Brain pericyte (primary cell): ENCODE measurements at regions not wholly inside any gene's neighbourhood (a gene's known extent, or its start where the extent isn't known, plus 50 kb on each side); places are given as distances from the start of the nearest gene placed in this dataset.
"Not testable (repeated sequence)": the region's sequence is repeated elsewhere in the genome, so short reads cannot be mapped to it uniquely, and the experiment has no call there.

Source experiments
- DNase-seq: peaks from one replicate; pipeline ENCODE4 v3.0.0-alpha.2; 2012; ENCODE audit warnings: low read depth, low spot score

DNA sequence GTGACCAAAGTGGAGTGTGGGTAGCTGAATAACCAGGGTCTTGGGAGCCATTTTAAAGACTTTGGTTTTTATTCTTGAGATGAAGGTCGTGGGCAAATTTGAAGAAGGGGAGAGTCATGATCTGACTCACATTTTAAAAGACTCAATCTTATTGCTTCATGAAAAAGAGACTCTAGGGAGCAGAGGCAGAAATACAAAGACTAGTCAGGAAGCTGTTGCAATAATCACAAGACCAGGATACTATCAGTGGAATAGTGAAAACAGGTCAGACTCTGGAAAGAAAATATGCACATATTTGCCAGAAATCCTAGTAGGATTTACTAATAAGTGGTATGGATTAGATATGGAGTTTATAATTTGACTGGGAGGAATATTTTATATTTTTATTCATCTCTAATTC lies 448.4 kb downstream of the RAPGEF2 start:
- DNase-seq: no peak

DNA sequence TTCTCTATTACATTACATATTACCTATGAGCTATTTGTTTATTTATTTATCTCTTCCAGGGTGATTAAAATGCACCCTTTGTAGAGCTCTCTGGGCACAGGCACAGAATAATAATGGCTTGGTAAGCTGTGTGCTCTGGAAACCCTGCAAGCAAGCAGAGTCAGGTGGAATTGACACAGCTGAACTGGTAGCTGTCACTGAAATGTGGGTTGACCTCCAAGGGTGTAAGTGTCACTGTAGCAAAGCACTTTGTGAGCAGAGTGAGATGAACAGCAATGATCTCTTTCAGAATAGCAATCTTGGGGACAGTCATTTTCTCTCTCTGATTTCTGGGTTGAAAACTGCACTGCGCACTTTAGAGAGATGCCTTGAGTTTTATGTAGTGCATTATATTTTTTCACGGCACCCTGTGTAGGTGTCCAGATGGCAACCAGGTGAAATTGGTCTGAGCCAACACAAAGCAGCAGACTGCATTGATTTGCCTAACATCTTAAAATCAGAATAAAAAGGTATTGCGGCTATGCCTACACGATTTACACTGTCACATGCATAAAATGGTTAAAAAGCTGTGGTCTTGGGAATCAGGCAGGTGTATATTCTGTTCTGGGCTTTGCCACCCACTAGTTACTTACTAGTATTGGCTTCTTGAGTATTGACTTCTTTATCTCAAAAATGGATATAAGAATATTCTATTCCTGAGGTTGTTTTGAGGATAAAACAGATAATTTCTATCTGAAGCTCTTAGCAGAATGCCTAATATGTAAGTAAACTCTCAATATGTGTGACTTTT lies 450.3 kb downstream of the RAPGEF2 start:
- DNase-seq: no peak

DNA sequence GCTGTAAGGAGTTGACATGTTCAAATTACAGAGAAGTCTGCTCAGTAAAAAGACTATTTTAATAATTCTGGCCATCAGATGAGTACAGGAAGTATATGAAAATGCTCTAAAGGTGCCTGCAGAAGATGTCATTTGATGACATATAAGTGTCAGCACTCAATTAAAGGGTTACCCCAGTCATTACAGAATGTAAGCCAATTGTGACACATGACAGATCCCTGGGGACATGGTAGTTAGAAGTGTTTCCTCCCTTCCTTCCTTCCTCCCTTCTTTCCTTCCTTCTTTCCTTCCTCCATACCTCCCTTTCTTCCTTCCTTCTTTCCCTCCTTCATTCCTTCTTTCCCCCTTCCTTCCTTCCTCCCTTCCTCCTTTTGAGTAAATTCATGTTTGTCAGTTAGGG lies 453.0 kb downstream of the RAPGEF2 start:
- no peak for DNase-seq

DNA sequence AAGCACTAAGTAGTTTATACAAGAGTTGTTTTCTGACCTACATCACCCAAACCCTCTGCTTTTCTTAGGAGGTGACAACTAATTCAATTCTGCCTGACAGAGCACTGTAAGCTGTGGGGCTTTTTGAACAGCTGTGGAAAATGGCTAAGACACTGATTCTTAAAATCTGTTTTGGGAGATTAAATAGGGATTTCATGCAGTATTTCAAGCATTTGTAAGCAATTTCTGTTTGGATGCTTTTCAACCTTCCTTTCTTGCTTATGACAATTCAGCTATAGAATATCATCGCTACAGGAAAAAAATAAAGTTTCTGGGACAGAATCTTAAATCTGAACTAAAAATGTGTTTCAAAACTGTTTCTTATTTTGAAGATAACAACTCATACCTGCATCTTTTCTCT lies 459.5 kb downstream of the RAPGEF2 start:
- DNase-seq: no peak

DNA sequence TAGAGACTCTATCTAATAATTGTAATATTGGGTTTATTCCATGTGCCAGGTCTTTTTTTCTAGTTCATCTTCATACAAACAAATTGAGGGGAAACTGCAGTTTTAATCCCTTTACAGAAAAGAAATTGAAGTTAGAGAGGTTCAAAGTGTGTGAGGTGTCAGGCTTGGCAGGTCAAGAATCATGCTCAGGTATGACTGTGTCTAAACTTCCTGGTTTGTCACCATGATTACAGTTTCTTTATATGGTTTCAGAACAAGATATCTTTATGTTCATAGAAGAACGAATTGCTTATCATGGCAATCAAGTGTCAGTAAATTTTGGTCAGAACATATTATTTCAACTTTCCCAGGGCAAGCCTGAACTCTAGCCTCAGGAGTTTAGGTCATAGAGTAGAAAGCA lies 460.4 kb downstream of the RAPGEF2 start:
- DNase-seq: no peak

DNA sequence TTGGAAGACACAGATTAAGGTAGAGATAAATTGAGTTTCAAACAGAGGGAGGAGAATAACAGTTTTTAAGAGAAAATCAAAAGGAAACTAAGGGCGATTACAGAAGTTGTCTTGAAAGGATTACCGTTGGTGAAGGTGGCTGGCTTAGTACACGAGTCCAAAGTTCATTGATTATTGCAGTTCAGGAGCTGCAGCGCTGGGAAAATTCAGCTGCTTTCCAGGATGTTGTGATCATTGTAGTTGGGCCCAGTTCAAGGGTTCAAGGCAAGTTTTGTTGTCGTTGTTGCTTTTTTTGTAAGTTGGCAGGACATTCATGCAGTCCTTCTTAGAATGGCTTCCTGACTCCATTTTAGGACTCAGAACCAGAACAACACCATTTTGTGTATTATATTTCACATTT lies 461.7 kb downstream of the RAPGEF2 start:
- DNase-seq: no peak

DNA sequence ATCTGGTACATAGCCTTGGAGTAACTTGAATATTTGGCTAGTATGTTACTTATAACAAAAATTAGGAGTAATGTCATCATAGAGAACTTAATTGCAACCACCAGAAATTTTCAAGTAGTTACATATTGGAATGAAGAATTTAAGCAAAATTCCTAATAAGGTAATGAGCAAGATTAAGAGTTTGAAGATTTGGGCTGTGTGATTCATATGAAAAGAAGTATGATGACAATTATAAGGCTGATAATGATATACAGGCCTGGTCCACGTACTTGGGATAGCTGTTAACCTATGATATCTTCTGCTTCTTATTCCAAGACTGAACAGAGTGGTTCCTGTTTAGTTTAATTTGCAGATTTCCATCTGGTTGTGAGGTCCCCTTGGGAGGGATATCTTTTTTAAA lies 463.9 kb downstream of the RAPGEF2 start:
- DNase-seq: no peak

DNA sequence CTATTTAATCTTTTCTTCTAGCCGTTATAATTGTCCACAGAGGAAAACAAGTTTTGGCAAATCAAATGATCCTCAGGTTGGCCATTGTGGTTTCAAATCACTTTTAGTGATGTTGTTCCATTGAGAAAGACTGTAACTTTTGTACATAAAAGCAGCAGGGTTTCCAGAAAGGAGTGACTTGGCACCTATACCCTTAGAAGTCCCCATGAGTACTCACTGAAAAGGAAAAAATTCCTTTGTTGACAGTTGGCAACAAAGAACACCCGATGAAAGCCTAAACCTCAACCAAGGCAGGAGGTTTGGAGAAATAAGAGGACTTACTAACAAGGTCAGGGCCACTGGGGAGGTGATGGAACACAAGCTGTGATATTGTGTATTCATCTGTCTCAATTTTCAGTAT lies 474.4 kb downstream of the RAPGEF2 start:
- no peak for DNase-seq

DNA sequence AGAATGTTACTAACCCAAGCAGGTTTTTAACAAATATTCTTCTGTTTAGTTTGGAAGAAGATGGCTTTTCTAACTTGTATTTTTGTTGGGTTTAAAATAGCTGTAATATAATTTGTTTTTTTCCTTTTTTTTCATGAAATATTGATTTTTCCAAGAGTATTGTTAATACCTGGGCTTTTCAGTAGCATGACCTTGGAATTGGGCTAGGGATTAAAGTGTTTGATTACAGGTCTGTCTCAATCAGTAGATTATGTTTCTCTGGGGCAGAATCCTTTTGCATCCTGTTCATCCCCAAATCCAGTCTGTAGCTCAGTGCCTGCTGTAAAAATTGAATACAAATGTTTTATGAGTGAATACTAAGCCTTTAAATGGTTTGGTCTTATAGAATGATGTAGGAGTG lies 479.8 kb downstream of the RAPGEF2 start:
- DNase-seq: no peak

DNA sequence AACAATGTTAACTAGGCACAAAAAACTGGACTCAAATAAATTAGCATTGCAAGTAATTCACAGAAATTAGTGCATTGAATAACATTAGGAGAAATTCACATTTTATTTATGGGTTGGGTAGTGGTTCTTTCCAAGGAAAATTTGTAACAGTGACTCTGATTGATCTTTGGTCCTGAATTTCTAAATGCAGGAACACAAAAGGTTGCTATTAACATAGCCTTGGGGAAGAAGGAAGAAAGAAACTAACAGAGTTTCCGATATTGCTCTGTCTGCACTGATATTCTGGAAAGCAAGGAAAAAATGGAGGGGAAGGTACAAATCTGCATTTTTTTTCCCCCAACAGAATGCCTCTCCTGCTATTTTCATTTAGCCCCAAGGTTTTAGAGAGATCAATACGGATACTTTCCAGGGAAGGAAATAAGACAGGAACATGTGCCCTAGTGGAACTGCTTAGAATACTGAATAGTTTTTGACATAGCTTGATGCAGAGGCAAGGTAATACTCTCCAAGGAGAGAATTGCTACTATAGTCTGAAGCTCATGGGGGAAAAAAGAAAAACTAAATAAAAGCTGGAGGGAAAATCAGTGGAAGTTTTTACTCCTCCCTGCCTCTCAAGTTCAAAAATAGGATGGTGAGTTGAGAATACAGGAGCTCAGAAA lies 490.1 kb downstream of the RAPGEF2 start:
- DNase-seq: no peak

DNA sequence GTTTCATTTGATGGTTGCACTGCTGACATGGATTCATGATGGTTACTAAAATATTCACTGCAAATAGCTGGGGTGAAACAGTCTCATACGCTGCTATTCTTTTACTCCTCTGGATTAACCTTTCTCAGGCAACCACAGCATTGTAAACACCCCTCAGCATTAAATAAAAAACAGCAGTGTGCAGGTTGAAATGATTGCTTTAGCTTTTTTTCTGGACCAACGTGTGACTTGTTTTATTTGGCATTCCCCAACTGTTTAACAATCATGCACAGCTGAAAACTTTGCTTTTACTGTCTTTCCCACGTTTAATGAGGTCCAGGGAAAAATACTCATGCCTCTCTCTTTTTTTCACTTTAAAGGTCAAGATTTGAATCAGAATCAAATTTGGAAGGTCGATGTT lies 490.8 kb downstream of the RAPGEF2 start:
- DNase-seq: no peak

DNA sequence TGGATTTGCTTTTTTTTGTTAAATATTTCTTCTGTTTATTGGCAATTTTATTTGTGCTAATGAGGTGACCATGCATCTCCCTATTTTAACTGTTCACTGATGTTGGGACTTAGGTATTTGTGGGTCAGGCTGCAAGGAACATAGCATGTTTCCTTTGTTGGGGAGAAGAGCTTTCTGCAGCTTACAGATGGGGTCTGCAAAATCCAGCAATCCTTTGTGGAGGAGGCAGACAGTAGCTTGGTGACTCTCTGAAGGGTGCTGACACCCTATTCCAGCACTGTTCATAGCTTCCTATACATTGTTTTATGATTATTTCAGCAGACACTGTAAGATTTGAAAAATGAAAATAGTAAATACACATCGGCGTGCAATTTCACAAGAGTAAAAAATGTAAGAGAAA lies 491.7 kb downstream of the RAPGEF2 start:
- DNase-seq: no peak

DNA sequence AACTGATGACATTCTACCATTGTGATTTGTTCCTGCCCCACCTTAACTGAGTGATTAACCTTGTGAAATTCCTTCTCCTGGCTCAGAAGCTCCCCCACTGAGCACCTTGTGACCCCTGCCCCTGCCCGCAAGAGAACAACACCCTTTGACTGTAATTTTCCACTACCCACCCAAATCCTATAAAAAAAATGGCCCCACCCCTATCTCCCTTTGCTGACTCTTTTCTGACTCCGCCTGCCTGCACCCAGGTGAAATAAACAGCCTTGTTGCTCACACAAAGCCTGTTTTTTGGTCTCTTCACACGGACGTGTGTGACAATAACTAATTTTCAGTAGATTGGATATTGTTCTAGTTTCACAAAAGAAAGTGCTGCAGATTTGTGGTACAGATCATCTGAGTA lies 492.2 kb downstream of the RAPGEF2 start:
- DNase-seq: not testable (repeated sequence)

DNA sequence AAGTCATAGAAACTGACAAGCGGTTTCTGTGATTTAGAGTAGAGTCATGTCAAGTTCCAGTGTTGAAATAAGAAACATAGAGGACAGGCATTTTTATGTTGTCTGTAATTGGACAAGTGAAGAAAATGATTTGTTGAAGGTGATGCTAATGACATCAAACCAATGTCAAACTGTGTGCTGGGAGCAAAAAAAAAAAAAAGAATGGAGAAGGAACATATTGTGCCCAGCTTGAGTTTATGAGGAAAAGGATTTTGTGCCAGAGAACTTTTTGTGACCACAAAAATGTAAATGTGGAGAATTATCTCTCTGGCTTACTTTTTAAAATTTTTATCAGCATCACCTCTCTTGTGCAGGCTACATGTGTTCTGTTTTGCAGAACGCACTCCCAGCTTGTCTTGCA lies 495.7 kb downstream of the RAPGEF2 start:
- DNase-seq: no peak

DNA sequence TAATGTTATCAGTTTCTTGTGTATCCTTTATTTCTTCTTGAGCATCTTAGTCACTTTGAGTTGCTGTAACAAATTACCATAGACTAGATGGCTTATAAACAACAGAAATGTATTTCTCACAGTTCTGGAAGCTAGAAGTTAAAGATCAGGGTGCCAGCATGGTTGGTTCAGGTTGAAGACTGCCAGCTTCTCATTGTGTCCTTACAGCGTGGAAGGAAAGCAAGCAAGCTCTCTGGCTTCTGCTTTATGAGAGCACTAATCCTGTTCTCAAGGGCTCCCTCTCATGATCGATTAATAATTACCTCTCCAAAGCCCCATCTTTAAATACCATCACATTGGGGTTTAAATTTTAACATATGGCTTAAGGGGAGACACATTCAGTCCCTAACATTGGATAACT lies 497.2 kb downstream of the RAPGEF2 start:
- DNase-seq: no peak

DNA sequence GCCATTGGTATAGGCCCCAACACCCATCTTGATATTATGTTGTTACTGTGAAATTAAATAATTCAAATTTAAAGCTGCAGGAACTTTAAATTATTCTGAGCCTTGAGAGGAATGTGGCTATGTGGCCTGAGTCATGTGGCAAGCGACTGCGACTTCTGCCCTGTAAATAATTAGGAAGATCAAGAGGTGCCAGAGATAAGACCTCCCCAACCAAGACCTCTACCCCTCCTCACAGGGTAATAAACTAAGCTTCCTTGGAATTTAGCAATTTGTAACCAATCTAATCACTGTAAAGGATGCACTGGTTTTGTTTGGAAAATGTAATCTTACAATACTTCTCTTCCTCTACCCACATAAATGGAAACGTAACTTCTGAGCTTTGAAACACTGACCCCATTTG lies 501.9 kb downstream of the RAPGEF2 start:
- no peak for DNase-seq

DNA sequence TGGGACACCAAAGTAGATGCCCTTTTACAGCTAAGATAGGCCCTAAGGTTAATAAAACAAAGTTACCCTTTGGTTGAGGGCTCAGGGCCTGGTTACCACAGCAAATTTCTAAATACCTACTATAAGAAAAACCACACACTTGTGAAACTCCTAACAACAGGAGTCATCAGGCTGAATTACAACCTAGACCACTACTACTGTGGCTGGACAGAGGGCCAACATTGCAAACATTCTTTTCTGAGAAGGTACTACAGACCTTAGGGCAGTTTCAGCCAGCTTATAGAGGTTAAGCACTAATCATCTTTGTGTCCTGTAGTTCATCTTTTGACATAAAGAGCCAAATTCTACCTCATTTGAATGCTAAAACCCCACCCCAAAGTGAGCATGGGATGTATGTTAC lies 504.0 kb downstream of the RAPGEF2 start:
- DNase-seq: no peak

DNA sequence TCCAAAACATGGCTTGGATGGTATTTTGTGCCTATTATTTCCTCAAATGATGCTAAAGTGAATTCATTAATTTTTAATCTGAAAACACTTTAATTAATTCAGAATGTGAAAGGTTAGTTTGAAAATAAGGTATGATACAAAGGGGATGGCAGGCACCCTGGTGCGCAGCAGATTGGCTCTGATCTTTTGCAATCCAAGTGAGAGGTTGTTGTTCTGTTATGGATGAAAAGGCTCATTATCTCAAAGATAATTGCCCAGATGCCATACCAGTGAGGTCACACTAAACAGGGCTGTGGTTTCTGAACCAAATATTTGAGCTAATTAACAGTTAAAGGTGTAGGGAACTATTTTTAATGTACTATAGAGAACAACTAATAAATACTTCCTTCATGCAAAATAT lies 504.9 kb downstream of the RAPGEF2 start:
- DNase-seq: no peak

DNA sequence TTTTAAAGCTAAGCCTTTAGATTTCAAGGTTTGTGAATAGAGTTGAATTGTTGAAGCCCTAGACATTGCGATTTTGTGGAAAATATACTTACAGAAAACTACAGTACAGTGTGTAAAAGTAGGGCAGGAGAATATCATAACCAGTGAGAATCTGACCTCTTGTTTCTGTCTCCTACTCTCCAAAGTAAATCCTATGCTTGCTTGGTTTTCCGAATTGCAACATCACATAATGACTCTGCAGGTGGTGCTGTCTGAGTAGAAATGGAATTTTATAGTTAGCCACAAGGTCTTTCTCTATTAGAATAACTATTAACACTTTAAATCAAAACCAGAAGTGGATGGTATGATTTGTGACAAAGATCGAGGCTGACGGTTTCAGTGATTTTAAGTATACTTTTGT lies 505.6 kb downstream of the RAPGEF2 start:
- no peak for DNase-seq

DNA sequence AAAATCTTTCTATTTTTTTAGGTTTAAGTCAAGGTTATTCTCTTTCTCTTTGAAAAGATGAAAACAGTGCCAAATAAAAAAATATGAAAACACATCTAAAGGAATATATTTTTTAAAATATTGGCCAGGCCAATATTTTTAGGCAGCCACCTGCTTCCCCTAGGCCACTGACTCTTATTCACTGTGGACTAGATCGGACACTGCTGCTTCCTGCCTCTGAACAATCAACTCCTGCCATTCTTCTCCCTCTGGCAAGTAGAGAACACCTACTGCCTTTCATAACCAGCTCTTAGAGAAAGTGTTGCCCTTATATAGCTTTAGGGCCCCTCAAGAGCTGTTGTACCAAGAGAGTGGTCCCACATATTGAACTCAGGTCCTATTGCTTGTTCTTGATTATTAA lies 529.2 kb downstream of the RAPGEF2 start:
- DNase-seq: no peak

DNA sequence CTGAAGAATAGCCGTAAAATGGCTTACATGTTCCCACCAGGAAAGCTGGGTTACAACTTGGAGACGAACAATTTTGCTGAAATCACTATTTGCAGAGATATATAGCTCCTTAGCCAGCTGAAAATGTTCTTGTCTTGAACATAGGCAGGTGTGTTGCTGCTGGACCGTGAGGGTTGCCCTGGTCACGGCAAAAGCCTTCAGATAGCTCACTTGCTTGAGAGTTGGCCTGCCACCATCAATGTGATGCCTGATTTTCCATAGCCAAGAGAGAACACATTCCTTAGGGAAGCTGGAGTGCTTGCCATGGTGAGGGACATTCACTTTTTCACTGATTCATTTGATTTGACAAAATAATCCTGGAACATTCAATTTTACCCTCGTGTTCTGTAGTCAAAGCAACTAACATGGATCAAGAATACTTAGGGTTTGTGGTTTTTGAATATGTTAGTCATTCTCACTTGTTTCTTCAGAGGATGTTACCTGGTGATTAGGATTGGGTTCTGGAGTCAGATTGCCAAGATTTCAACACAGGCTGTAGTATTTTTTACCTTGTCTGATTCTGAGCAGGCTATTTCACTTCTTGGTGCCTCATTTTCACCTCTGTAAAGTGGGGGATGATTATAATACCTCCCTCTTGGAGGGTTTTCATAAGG lies 536.9 kb downstream of the RAPGEF2 start:
- DNase-seq: no peak

DNA sequence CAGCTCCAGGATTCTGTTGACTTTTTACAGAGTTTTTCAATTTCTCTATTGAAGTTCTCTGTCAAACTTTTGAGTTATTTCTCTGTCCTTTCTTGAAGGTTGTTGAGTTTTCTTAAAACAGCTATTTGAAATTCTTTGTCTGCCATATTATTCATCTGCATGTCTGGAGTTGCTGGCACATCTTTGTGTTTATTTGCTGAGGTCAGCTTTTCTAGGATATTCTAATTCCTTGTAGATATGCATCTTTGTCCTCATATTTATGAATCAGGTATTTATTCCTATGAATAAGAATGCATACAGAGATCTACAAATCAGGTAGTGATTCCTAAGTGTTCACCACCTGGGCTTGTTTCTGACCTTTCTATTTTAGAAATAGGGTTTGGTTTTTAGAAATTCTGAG lies 546.4 kb downstream of the RAPGEF2 start:
- DNase-seq: no peak

DNA sequence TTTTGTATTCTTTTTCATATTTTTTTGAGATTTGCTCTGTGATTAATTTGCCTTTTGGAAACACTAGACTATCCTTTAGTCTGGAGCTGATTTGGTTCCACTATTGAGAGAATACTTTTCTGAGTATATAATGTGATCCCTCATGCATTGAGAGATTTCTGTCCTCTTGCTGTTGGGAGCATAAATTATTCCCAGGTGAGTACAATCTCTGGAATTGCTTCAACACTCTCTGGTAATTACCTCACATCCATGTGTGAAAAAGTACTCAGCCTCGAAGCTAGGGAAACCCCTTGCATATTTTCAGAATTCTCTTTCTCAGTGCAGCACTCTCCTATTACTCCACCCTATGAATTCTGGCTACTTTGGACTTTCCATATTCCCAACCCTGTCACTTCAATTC lies 550.0 kb downstream of the RAPGEF2 start:
- DNase-seq: no peak
